Spleen (tissue), 7 donors: ENCODE measurements at regions not wholly inside any gene's neighbourhood (a gene's known extent, or its start where the extent isn't known, plus 50 kb on each side); places are given as distances from the start of the nearest gene placed in this dataset.
"Not testable (repeated sequence)": the region's sequence is repeated elsewhere in the genome, so short reads cannot be mapped to it uniquely, and the experiment has no call there.

Source experiments
- POLR2A ChIP-seq, 3 donors: fragments of 450-650 bp; IDR thresholded peaks; one replicate each; pipeline ENCODE4 v1.5.1; 2017; ENCODE audit warnings: antibody characterized with exemption in 3 of 3, mild to moderate bottlenecking in 1 of 3
- POLR2AphosphoS5 ChIP-seq, 3 donors: sonication (generic); formaldehyde crosslinking; IDR thresholded peaks; one replicate each; pipeline ENCODE4 v1.5.1; 2017; ENCODE audit warnings: antibody characterized with exemption in 3 of 3
- TF ChIP-seq, protein P1 (sequence below), 11 experiments: fragments of 200-600 bp in 7 of 11; fragments of 450-650 bp in 4 of 11; sonication (generic) in 4 of 11; IDR thresholded peaks in 8 of 11; conservative IDR thresholded peaks in 3 of 11; 1 replicate in 7 of 11; 2 replicates in 4 of 11; pipeline versions ENCODE4 v1.4.0 to v1.8.0; 2016 to 2021; ENCODE audit warnings: antibody characterized with exemption in 11 of 11, inconsistent platforms in 4 of 11, mild to moderate bottlenecking in 1 of 11
- donor health status: DM: no; HTN: no; CAD: no; lungs with moderate emphysema.
- donor health status: DM: no; HTN: no; CAD: no.
- donor health status: DM: no; HTN: no; CAD: no.

- TF ChIP-seq, protein P1, sequence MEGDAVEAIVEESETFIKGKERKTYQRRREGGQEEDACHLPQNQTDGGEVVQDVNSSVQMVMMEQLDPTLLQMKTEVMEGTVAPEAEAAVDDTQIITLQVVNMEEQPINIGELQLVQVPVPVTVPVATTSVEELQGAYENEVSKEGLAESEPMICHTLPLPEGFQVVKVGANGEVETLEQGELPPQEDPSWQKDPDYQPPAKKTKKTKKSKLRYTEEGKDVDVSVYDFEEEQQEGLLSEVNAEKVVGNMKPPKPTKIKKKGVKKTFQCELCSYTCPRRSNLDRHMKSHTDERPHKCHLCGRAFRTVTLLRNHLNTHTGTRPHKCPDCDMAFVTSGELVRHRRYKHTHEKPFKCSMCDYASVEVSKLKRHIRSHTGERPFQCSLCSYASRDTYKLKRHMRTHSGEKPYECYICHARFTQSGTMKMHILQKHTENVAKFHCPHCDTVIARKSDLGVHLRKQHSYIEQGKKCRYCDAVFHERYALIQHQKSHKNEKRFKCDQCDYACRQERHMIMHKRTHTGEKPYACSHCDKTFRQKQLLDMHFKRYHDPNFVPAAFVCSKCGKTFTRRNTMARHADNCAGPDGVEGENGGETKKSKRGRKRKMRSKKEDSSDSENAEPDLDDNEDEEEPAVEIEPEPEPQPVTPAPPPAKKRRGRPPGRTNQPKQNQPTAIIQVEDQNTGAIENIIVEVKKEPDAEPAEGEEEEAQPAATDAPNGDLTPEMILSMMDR (IDR thresholded peaks at IDR 0.05 in 8 of 11, conservative IDR thresholded peaks at IDR 0.05 in 3 of 11), result not testable (repeated sequence)
- not testable (repeated sequence) for TF ChIP-seq POLR2AphosphoS5, POLR2A (IDR thresholded peaks at IDR 0.05)
These were observed 96.9 kb upstream of the SAMD11 start for GRCh38 chr1:826808-827207.
